GM10248 (cell line): ENCODE measurements at regions not wholly inside any gene's neighbourhood (a gene's known extent, or its start where the extent isn't known, plus 50 kb on each side); places are given as distances from the start of the nearest gene placed in this dataset.
"Not testable (repeated sequence)": the region's sequence is repeated elsewhere in the genome, so short reads cannot be mapped to it uniquely, and the experiment has no call there.

Experiments
- CTCF ChIA-PET: fragments of 300-600 bp; sonication (Branson Sonifier 250); formaldehyde crosslinking; extraction: SDS; loops from one replicate; lab custom pipeline; 2021; ENCODE audit warnings: antibody characterized with exemption; lab: Yijun Ruan, JAX
- POLR2A ChIA-PET: fragments of 350-650 bp; sonication (Branson Sonifier 250); formaldehyde crosslinking; extraction: SDS; loops from one replicate; lab custom pipeline; 2020; ENCODE audit warnings: antibody characterized with exemption; lab: Yijun Ruan, JAX
- DNase-seq: peaks from one replicate; pipeline ENCODE4 v3.0.0; 2012; ENCODE audit errors: extremely low spot score
- TF ChIP-seq, protein P1 (sequence below): IDR thresholded peaks from 2 replicates; pipeline ENCODE4 v1.5.1; 2012; ENCODE audit warnings: mild to moderate bottlenecking, low read depth; ENCODE audit errors: extremely low read depth, missing control alignments, control extremely low read depth

DNA sequence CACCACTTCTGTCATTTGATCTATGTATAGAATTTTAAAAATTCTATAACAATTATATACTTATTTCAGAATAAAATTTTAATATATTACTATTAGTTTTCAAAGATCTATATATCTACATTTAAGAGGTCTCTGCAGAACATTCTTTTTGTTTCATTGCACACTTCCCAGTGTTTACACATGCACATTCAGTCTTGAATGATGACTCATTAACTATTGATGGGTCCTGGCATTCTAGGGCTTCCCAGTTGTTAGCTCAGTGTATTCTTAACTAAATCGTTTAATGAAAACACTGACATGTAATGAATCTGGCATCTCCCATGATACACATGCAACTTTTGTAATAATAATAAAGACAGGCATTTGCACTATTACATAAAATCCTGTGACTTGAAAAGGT is 324.6 kb downstream of the KLF12 start:
- ChIA-PET POLR2A (no interaction called here), CTCF (interaction anchor here (1.1 to 1.6 kb wide), 2 partner anchors 12 to 477 kb away, joined by 4 read pairs; no protein-coding TSS in a partner anchor)
- TF ChIP-seq, protein P1, sequence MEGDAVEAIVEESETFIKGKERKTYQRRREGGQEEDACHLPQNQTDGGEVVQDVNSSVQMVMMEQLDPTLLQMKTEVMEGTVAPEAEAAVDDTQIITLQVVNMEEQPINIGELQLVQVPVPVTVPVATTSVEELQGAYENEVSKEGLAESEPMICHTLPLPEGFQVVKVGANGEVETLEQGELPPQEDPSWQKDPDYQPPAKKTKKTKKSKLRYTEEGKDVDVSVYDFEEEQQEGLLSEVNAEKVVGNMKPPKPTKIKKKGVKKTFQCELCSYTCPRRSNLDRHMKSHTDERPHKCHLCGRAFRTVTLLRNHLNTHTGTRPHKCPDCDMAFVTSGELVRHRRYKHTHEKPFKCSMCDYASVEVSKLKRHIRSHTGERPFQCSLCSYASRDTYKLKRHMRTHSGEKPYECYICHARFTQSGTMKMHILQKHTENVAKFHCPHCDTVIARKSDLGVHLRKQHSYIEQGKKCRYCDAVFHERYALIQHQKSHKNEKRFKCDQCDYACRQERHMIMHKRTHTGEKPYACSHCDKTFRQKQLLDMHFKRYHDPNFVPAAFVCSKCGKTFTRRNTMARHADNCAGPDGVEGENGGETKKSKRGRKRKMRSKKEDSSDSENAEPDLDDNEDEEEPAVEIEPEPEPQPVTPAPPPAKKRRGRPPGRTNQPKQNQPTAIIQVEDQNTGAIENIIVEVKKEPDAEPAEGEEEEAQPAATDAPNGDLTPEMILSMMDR = no peak
- no peak for DNase-seq

DNA sequence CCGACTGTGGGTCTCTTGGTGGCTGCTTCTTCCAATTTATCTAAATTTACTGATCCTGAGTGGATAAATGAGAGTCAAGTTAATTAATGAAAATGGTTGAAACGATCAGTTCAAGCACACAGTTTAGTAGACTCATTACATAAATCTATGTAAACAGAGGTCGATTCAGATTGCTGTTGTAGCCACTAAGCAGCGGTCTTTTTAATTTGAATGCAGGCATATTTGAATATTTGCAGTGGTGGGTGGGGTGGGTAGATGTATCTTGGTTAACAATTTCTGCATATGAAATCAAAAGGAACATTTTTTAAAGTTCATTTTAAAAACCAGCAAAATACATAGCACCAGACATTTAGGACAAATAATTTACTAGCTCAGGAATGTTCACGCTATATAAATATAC is 325.9 kb downstream of the KLF12 start:
- CTCF ChIA-PET = interaction anchor here (0.9 kb wide), 1 partner anchor 27 kb away, joined by 3 read pairs; no protein-coding TSS in a partner anchor
- POLR2A ChIA-PET = no interaction called here
- TF ChIP-seq, protein P1 = no peak
- no peak for DNase-seq

DNA sequence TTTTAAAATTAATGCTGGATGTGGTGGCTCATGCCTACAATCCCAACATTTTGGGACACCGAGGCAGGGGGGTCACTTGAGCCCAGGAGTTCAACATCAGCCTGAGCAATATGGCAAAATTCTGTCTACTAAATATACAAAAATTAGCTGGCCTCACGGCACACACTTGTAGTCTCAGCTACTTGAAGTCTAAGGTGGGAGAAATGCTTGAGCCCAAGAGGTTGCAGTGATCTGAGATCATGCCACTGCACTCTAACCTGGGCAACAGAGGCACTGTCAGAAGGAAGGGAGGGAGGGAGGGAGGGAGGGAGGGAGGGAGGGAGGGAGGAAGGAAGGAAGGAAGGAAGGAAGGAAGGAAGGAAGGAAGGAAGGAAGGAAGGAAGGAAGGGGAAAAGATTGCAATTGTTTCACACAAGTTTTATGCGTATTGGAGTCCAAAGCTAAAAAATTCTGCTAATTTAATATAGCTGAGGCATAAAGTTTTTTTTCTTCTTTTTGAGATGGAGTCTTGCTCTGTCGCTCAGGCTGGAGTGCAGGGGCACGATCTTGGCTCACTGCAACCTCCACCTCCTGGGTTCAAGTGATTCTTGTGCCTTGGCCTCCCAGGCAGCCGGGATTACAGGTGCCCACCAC is 328.8 kb downstream of the KLF12 start:
- DNase-seq, POLR2A ChIA-PET: not testable (repeated sequence)
- CTCF ChIA-PET = interaction anchor here (1.2 to 2.9 kb wide), 2 partner anchors 37 to 38 kb away, joined by 5 to 10 read pairs; no protein-coding TSS in a partner anchor

DNA sequence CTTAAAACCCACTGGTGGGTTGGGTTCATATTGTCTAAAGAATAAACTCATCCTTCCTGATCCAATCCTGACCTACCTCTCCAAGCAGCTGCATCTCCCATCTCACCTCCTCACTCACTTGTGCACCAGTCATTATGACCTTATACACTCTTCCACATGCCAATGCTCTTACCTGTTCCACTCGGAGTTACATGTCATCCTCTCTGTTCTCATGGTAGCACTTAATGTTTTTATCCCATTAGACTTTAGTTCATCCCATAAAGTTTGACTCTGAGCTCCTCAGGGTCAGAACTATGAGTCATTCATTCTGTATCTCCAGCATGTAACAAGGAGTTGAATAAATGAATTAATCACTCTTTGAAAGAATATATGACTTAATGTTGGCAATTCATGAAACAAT is 330.2 kb downstream of the KLF12 start:
- no peak for DNase-seq
- POLR2A ChIA-PET = no interaction called here
- CTCF ChIA-PET = interaction anchor here (2.9 kb wide), 1 partner anchor 35 kb away, joined by 10 read pairs; no protein-coding TSS in a partner anchor
- TF ChIP-seq, protein P1 = no peak

DNA sequence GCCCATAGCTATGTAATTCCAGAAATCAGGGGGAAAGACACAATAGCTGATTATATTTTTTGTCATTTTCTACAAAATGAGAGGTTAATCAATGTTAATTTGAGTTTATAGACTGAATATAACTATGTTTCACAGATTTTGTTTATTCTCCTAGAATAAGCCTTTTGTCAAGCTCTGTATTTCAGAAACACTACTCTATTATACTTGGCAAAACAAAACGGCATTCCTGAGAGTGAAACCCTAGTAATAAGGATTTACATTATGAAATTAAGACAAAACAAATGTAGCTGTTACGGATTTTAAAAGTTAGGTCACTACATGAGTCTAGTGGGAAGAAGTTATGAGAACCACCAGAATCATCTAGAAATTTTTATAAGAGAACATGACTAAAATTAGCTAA is 334.2 kb downstream of the KLF12 start:
- ChIA-PET CTCF (interaction anchor here (0.9 kb wide), 2 partner anchors 36 to 486 kb away, joined by 3 read pairs; no protein-coding TSS in a partner anchor), POLR2A (no interaction called here)
- TF ChIP-seq, protein P1 = no peak
- no peak for DNase-seq

DNA sequence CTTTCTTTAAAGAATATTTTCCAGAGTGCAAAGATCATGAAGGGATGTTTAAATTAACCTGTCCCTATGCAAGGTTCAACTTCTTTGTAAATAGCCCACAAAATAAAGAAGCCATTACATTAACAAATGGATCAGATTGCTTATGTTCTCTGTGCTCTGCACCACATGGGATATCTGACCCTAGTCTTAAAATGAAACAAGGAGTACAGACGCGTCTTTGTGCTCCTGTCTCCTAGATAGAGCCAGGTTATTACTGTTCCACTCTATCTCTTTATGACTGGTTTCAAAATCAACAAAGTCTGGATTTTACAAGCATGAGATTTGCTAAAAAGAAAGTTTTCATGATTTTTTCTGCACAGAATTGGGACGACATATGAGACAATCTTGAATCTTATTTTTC is 339.4 kb downstream of the KLF12 start:
- ChIA-PET POLR2A (no interaction called here), CTCF (no interaction called here)
- DNase-seq = no peak
- TF ChIP-seq, protein P1 = no peak

DNA sequence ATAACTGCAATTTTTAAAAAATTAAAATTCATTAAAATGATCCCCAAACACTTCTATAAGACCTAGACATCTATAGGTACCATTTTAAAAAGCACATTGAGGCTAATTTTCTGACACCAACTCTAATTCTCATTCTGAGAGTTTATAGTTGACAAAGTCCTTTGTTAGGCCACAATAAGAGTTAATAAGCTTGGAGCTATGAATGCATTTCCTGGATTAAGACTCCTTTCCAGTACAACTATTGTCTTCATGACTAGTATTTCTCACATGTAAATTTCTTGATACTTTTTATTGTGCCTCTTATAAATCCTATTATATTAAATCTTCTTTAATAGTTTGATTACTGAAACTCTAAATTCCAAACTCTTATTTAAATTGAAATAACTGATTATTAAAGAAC is 340.8 kb downstream of the KLF12 start:
- DNase-seq = no peak
- TF ChIP-seq, protein P1 = no peak
- ChIA-PET POLR2A (no interaction called here), CTCF (interaction anchor here (1.3 kb wide), 1 partner anchor 25 kb away, joined by 4 read pairs; no protein-coding TSS in a partner anchor)
